WTC11 (cell line): ENCODE measurements at regions not wholly inside any gene's neighbourhood (a gene's known extent, or its start where the extent isn't known, plus 50 kb on each side); places are given as distances from the start of the nearest gene placed in this dataset.

Experiments
- ATAC-seq: fragments of 200-7000 bp; cut with Tn5 transposase; 2 replicates; pipeline ENCODE4 v1.10.0; 2021; ENCODE audit warnings: mild to moderate bottlenecking, moderate library complexity
- CTCF ChIA-PET: fragments of 300-600 bp; sonication (Branson Sonifier 250); formaldehyde crosslinking; loops from one replicate; lab custom pipeline; 2021; ENCODE audit warnings: antibody characterized with exemption; lab: Charles Lee
- POLR2A ChIA-PET: fragments of 350-600 bp; sonication (Branson Sonifier 250); formaldehyde crosslinking; loops from one replicate; lab custom pipeline; 2021; ENCODE audit warnings: antibody characterized with exemption; lab: Charles Lee
- DNase-seq: peaks from one replicate; pipeline ENCODE4 v3.0.0; 2021; ENCODE audit warnings: low spot score
- H3K27ac Mint-ChIP-seq: 2 replicates; pipeline ENCODE4 v1.8.0; 2021; ENCODE audit warnings: mixed read lengths
- H3K27me3 Mint-ChIP-seq: 2 replicates; pipeline ENCODE4 v1.8.0; 2021; ENCODE audit warnings: low read depth, mild to moderate bottlenecking, moderate library complexity, mixed read lengths
- H3K36me3 Mint-ChIP-seq: 2 replicates; pipeline ENCODE4 v1.8.0; 2021; ENCODE audit warnings: mixed read lengths
- H3K4me1 Mint-ChIP-seq: 2 replicates; pipeline ENCODE4 v1.8.0; 2022; ENCODE audit warnings: mixed read lengths
- H3K4me3 Mint-ChIP-seq: 2 replicates; pipeline ENCODE4 v1.8.0; 2021; ENCODE audit warnings: mild to moderate bottlenecking, moderate library complexity, mixed read lengths
- H3K9me3 Mint-ChIP-seq: 2 replicates; pipeline ENCODE4 v1.8.0; 2021; ENCODE audit warnings: mixed read lengths
- CREM ChIP-seq: sonication (generic); formaldehyde crosslinking; IDR thresholded peaks from 2 replicates; pipeline ENCODE4 v1.8.1; 2022; ENCODE audit warnings: mild to moderate bottlenecking, missing genetic modification reagents, moderate library complexity
- EMX1 ChIP-seq: fragments of 250-450 bp; sonication (Bioruptor Pico); IDR thresholded peaks from 2 replicates; pipeline ENCODE4 v1.8.0; 2021; ENCODE audit warnings: mild to moderate bottlenecking
- ESRRA ChIP-seq: sonication (generic); formaldehyde crosslinking; IDR thresholded peaks from 2 replicates; pipeline ENCODE4 v1.8.1; 2022; ENCODE audit warnings: mild to moderate bottlenecking, missing genetic modification reagents, borderline replicate concordance
- ETV6 ChIP-seq: sonication (generic); formaldehyde crosslinking; IDR thresholded peaks from 2 replicates; pipeline ENCODE4 v1.8.1; 2022; ENCODE audit warnings: mild to moderate bottlenecking, missing genetic modification reagents
- IRF2 ChIP-seq: sonication (generic); formaldehyde crosslinking; IDR thresholded peaks from 2 replicates; pipeline ENCODE4 v1.8.0; 2022; ENCODE audit warnings: low read depth, missing genetic modification reagents, borderline replicate concordance
- KAT7 ChIP-seq: sonication (generic); formaldehyde crosslinking; IDR thresholded peaks from 2 replicates; pipeline ENCODE4 v1.8.1; 2023; ENCODE audit warnings: missing genetic modification reagents, mild to moderate bottlenecking, borderline replicate concordance
- RORB ChIP-seq: fragments of 250-450 bp; sonication (Bioruptor Pico); IDR thresholded peaks from 2 replicates; pipeline ENCODE4 v1.9.0; 2021; ENCODE audit warnings: mild to moderate bottlenecking
- SMAD3 ChIP-seq: sonication (generic); formaldehyde crosslinking; IDR thresholded peaks from 2 replicates; pipeline ENCODE4 v1.8.0; 2022; ENCODE audit warnings: missing genetic modification reagents, mild to moderate bottlenecking, borderline replicate concordance
- TP53 ChIP-seq: sonication (generic); formaldehyde crosslinking; IDR thresholded peaks from 2 replicates; pipeline ENCODE4 v1.8.1; 2023; ENCODE audit warnings: mild to moderate bottlenecking, missing genetic modification reagents
- ZNF317 ChIP-seq: sonication (generic); formaldehyde crosslinking; IDR thresholded peaks from 2 replicates; pipeline ENCODE4 v1.8.1; 2023; ENCODE audit warnings: low read depth, mild to moderate bottlenecking, moderate library complexity, missing genetic modification reagents, borderline replicate concordance
- ZNF423 ChIP-seq: fragments of 250-450 bp; sonication (Bioruptor Pico); IDR thresholded peaks from 2 replicates; pipeline ENCODE4 v2.1.2; 2022; ENCODE audit warnings: mild to moderate bottlenecking, moderate library complexity
- TF ChIP-seq, protein P1 (sequence below): sonication (generic); formaldehyde crosslinking; IDR thresholded peaks from 2 replicates; pipeline ENCODE4 v1.8.1; 2022; ENCODE audit warnings: missing genetic modification reagents, borderline replicate concordance
- TF ChIP-seq, protein P2 (sequence below): fragments of 250-450 bp; sonication (Bioruptor Pico); IDR thresholded peaks from 2 replicates; pipeline ENCODE4 v1.9.0; 2021; ENCODE audit warnings: mild to moderate bottlenecking
- TF ChIP-seq, protein P3 (sequence below): sonication (generic); formaldehyde crosslinking; IDR thresholded peaks from 2 replicates; pipeline ENCODE4 v1.8.0; 2022; ENCODE audit warnings: mild to moderate bottlenecking, missing genetic modification reagents
- TF ChIP-seq, protein P4 (sequence below): sonication (generic); formaldehyde crosslinking; IDR thresholded peaks from 2 replicates; pipeline ENCODE4 v1.8.0; 2023; ENCODE audit warnings: mild to moderate bottlenecking, missing genetic modification reagents
- TF ChIP-seq, protein P5 (sequence below): fragments of 200-600 bp; IDR thresholded peaks from 2 replicates; pipeline ENCODE4 v1.8.0; 2022; ENCODE audit warnings: antibody characterized with exemption
- TF ChIP-seq, protein P6 (sequence below): sonication (generic); formaldehyde crosslinking; IDR thresholded peaks from 2 replicates; pipeline ENCODE4 v1.8.0; 2022; ENCODE audit warnings: mild to moderate bottlenecking, missing genetic modification reagents
- TF ChIP-seq, protein P7 (sequence below): sonication (generic); formaldehyde crosslinking; IDR thresholded peaks from 2 replicates; pipeline ENCODE4 v1.8.1; 2023; ENCODE audit warnings: mild to moderate bottlenecking, missing genetic modification reagents, moderate library complexity

DNA sequence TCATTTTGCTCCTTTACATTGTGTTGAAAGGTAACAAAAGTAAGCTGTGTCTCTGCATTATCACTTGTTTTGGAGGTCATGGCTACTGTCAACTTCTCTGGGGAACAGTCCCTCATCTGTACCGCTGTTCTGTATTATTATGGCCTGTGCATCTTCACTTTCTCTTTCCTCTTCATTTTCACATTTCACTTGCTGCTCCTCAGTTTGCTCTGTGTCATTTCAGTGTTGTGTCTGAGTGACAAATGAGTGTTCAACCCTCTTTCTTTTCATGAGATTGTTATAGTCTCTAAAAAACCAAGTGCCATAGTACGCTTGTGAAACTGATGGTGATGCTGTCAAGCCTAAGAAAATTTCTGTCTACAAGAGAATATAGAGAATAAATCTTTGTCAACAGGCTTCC, 122.0 kb upstream of the FER start:
- H3K9me3 Mint-ChIP-seq: peaks cover 6% of the 10 kb centered on the region
- TF ChIP-seq, protein P1, sequence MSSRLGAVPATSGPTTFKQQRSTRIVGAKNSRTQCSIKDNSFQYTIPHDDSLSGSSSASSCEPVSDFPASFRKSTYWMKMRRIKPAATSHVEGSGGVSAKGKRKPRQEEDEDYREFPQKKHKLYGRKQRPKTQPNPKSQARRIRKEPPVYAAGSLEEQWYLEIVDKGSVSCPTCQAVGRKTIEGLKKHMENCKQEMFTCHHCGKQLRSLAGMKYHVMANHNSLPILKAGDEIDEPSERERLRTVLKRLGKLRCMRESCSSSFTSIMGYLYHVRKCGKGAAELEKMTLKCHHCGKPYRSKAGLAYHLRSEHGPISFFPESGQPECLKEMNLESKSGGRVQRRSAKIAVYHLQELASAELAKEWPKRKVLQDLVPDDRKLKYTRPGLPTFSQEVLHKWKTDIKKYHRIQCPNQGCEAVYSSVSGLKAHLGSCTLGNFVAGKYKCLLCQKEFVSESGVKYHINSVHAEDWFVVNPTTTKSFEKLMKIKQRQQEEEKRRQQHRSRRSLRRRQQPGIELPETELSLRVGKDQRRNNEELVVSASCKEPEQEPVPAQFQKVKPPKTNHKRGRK (CRISPR knock-in tag): no peak
- no peak for TF ChIP-seq ETV6
- no peak overlapping the region for H3K27ac Mint-ChIP-seq
- peaks cover 25% of the 10 kb centered on the region for H3K4me1 Mint-ChIP-seq
- ChIA-PET CTCF (no interaction called here), POLR2A (no interaction called here)
- H3K36me3 Mint-ChIP-seq: no peaks in the 10 kb centered on the region
- DNase-seq (no peak), ATAC-seq (no peak)
- no peaks in the 10 kb centered on the region for H3K27me3 Mint-ChIP-seq
- no peak overlapping the region for H3K4me3 Mint-ChIP-seq

DNA sequence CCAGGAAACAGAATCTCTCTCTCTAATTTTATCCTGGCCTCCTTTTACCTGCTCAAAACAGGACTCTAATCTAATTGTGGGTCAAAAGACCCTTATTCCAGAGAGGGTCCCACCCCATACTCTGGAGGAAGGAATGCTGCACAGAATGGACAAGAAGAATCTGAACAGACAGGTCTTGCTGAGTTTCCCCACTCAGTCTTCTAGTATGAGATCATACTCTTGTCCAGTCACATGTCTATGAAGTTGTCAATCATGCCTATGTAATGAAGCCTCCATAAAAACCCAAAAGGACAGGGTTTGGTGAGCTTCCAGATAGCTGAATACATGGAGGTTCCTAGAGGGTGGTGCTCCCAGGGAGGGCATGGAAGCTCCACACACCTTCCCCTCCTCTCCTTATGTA, 123.9 kb upstream of the FER start:
- no peak for DNase-seq
- H3K27ac Mint-ChIP-seq: no peak overlapping the region
- no peak for ATAC-seq
- ChIA-PET POLR2A (no interaction called here), CTCF (no interaction called here)
- peaks cover 12% of the 10 kb centered on the region for H3K9me3 Mint-ChIP-seq
- H3K4me3 Mint-ChIP-seq: no peak overlapping the region
- H3K36me3 Mint-ChIP-seq: no peaks in the 10 kb centered on the region; the same call in 1 of the 2 replicates
- H3K4me1 Mint-ChIP-seq: peaks cover 15% of the 10 kb centered on the region
- TF ChIP-seq, protein P2, sequence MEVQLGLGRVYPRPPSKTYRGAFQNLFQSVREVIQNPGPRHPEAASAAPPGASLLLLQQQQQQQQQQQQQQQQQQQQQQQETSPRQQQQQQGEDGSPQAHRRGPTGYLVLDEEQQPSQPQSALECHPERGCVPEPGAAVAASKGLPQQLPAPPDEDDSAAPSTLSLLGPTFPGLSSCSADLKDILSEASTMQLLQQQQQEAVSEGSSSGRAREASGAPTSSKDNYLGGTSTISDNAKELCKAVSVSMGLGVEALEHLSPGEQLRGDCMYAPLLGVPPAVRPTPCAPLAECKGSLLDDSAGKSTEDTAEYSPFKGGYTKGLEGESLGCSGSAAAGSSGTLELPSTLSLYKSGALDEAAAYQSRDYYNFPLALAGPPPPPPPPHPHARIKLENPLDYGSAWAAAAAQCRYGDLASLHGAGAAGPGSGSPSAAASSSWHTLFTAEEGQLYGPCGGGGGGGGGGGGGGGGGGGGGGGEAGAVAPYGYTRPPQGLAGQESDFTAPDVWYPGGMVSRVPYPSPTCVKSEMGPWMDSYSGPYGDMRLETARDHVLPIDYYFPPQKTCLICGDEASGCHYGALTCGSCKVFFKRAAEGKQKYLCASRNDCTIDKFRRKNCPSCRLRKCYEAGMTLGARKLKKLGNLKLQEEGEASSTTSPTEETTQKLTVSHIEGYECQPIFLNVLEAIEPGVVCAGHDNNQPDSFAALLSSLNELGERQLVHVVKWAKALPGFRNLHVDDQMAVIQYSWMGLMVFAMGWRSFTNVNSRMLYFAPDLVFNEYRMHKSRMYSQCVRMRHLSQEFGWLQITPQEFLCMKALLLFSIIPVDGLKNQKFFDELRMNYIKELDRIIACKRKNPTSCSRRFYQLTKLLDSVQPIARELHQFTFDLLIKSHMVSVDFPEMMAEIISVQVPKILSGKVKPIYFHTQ (CRISPR knock-in tag): no peak
- TF ChIP-seq RORB: no peak
- no peak for TF ChIP-seq KAT7 (CRISPR knock-in tag)
- TF ChIP-seq CREM (CRISPR knock-in tag): no peak
- TF ChIP-seq, protein P3, sequence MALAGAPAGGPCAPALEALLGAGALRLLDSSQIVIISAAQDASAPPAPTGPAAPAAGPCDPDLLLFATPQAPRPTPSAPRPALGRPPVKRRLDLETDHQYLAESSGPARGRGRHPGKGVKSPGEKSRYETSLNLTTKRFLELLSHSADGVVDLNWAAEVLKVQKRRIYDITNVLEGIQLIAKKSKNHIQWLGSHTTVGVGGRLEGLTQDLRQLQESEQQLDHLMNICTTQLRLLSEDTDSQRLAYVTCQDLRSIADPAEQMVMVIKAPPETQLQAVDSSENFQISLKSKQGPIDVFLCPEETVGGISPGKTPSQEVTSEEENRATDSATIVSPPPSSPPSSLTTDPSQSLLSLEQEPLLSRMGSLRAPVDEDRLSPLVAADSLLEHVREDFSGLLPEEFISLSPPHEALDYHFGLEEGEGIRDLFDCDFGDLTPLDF (CRISPR knock-in tag): no peak
- TF ChIP-seq, protein P4, sequence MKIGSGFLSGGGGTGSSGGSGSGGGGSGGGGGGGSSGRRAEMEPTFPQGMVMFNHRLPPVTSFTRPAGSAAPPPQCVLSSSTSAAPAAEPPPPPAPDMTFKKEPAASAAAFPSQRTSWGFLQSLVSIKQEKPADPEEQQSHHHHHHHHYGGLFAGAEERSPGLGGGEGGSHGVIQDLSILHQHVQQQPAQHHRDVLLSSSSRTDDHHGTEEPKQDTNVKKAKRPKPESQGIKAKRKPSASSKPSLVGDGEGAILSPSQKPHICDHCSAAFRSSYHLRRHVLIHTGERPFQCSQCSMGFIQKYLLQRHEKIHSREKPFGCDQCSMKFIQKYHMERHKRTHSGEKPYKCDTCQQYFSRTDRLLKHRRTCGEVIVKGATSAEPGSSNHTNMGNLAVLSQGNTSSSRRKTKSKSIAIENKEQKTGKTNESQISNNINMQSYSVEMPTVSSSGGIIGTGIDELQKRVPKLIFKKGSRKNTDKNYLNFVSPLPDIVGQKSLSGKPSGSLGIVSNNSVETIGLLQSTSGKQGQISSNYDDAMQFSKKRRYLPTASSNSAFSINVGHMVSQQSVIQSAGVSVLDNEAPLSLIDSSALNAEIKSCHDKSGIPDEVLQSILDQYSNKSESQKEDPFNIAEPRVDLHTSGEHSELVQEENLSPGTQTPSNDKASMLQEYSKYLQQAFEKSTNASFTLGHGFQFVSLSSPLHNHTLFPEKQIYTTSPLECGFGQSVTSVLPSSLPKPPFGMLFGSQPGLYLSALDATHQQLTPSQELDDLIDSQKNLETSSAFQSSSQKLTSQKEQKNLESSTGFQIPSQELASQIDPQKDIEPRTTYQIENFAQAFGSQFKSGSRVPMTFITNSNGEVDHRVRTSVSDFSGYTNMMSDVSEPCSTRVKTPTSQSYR (CRISPR knock-in tag): no peak
- TF ChIP-seq ZNF317 (CRISPR knock-in tag): no peak
- TF ChIP-seq SMAD3 (CRISPR knock-in tag): no peak
- H3K27me3 Mint-ChIP-seq: no peaks in the 10 kb centered on the region

DNA sequence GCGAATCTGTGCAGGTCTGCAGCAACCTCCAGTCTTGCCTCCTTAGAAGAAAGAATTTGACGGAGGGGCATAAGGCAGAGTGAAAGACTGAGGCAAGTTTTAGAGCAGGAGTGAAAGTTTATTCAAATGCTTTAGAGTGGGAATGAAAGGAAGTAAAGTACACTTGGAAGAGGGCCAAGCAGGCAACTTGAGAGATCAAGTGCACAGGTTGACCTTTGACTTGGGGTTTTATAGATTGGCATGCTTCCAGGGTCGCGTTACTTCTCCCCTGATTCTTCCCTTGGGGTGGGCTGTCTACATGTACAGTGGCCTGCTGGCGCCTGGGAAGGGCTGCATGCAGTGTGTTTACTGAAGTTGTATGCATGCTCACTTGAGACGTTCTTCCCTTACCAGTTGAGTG, 127.2 kb upstream of the FER start:
- ChIA-PET POLR2A (no interaction called here), CTCF (no interaction called here)
- Mint-ChIP-seq H3K4me3 (no peak overlapping the region), H3K27me3 (no peaks in the 10 kb centered on the region), H3K36me3 (peaks cover 2% of the 10 kb centered on the region; the same call in 1 of the 2 replicates), H3K27ac (no peak overlapping the region), H3K4me1 (peaks cover 26% of the 10 kb centered on the region), H3K9me3 (peaks cover 21% of the 10 kb centered on the region)
- no peak for ATAC-seq
- no peak for DNase-seq
- TF ChIP-seq EMX1 (CRISPR knock-in tag) (no peak), ESRRA (CRISPR knock-in tag) (no peak), TP53 (CRISPR knock-in tag) (no peak), ZNF317 (CRISPR knock-in tag) (no peak), IRF2 (no peak), ZNF423 (CRISPR knock-in tag) (no peak)
- TF ChIP-seq, protein P5, sequence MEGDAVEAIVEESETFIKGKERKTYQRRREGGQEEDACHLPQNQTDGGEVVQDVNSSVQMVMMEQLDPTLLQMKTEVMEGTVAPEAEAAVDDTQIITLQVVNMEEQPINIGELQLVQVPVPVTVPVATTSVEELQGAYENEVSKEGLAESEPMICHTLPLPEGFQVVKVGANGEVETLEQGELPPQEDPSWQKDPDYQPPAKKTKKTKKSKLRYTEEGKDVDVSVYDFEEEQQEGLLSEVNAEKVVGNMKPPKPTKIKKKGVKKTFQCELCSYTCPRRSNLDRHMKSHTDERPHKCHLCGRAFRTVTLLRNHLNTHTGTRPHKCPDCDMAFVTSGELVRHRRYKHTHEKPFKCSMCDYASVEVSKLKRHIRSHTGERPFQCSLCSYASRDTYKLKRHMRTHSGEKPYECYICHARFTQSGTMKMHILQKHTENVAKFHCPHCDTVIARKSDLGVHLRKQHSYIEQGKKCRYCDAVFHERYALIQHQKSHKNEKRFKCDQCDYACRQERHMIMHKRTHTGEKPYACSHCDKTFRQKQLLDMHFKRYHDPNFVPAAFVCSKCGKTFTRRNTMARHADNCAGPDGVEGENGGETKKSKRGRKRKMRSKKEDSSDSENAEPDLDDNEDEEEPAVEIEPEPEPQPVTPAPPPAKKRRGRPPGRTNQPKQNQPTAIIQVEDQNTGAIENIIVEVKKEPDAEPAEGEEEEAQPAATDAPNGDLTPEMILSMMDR: no peak
- TF ChIP-seq, protein P6, sequence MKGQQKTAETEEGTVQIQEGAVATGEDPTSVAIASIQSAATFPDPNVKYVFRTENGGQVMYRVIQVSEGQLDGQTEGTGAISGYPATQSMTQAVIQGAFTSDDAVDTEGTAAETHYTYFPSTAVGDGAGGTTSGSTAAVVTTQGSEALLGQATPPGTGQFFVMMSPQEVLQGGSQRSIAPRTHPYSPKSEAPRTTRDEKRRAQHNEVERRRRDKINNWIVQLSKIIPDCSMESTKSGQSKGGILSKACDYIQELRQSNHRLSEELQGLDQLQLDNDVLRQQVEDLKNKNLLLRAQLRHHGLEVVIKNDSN (CRISPR knock-in tag): no peak
- TF ChIP-seq, protein P7, sequence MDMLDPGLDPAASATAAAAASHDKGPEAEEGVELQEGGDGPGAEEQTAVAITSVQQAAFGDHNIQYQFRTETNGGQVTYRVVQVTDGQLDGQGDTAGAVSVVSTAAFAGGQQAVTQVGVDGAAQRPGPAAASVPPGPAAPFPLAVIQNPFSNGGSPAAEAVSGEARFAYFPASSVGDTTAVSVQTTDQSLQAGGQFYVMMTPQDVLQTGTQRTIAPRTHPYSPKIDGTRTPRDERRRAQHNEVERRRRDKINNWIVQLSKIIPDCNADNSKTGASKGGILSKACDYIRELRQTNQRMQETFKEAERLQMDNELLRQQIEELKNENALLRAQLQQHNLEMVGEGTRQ (CRISPR knock-in tag): no peak
- TF ChIP-seq, protein P1 (CRISPR knock-in tag): no peak
